Right kidney (tissue), 1 donor: ENCODE measurements at regions not wholly inside any gene's neighbourhood (a gene's known extent, or its start where the extent isn't known, plus 50 kb on each side); places are given as distances from the start of the nearest gene placed in this dataset.
"Not testable (repeated sequence)": the region's sequence is repeated elsewhere in the genome, so short reads cannot be mapped to it uniquely, and the experiment has no call there.

ENCODE experiments used
- DNase-seq: peaks from one replicate; pipeline ENCODE4 v3.0.0-alpha.2; 2016

- DNase-seq, result no peak
These were observed 80.7 kb upstream of the CCDC167 start for GRCh38 chr6:37580176-37580955.

GRCh38 chr6:37579444-37580067 is 79.9 kb upstream of the CCDC167 start:
- no peak for DNase-seq

GRCh38 chr6:37578104-37578503 is 78.4 kb upstream of the CCDC167 start:
- no peak for DNase-seq

GRCh38 chr6:37576336-37576737 is 76.6 kb upstream of the CCDC167 start:
- DNase-seq, result no peak

GRCh38 chr6:37575221-37575620 is 75.5 kb upstream of the CCDC167 start:
- DNase-seq, result no peak

GRCh38 chr6:37572334-37572733 is 72.6 kb upstream of the CCDC167 start:
- DNase-seq, result no peak

- DNase-seq, result no peak
These were observed 70.9 kb upstream of the CCDC167 start for GRCh38 chr6:37570482-37571133.

GRCh38 chr6:37569743-37570481 is 70.2 kb upstream of the CCDC167 start:
- no peak for DNase-seq

GRCh38 chr6:37569317-37569716 is 69.6 kb upstream of the CCDC167 start:
- DNase-seq, result no peak

GRCh38 chr6:37566950-37567349 is 67.3 kb upstream of the CCDC167 start:
- DNase-seq, result no peak

- peak; percentile 85 for DNase-seq
These were observed 66.6 kb upstream of the CCDC167 start for GRCh38 chr6:37566111-37566949.

- no peak for DNase-seq
These were observed 65.8 kb upstream of the CCDC167 start for GRCh38 chr6:37565267-37566110.

- not testable (repeated sequence) for DNase-seq
These were observed 63.2 kb upstream of the CCDC167 start for GRCh38 chr6:37562926-37563288.

- no peak for DNase-seq
These were observed 61.7 kb upstream of the CCDC167 start for GRCh38 chr6:37561361-37561760.

GRCh38 chr6:37560737-37561103 is 61.0 kb upstream of the CCDC167 start:
- no peak for DNase-seq

GRCh38 chr6:37559501-37559900 is 59.8 kb upstream of the CCDC167 start:
- no peak for DNase-seq

- DNase-seq, result no peak
These were observed 59.4 kb upstream of the CCDC167 start for GRCh38 chr6:37559050-37559449.

- no peak for DNase-seq
These were observed 59.0 kb upstream of the CCDC167 start for GRCh38 chr6:37558646-37559045.

- no peak for DNase-seq
These were observed 58.5 kb upstream of the CCDC167 start for GRCh38 chr6:37558168-37558567.

GRCh38 chr6:37557645-37558114 is 58.0 kb upstream of the CCDC167 start:
- DNase-seq, result no peak
